ENCODE measurements at regions not wholly inside any gene's neighbourhood (a gene's known extent, or its start where the extent isn't known, plus 50 kb on each side); places are given as distances from the start of the nearest gene placed in this dataset.

DNA sequence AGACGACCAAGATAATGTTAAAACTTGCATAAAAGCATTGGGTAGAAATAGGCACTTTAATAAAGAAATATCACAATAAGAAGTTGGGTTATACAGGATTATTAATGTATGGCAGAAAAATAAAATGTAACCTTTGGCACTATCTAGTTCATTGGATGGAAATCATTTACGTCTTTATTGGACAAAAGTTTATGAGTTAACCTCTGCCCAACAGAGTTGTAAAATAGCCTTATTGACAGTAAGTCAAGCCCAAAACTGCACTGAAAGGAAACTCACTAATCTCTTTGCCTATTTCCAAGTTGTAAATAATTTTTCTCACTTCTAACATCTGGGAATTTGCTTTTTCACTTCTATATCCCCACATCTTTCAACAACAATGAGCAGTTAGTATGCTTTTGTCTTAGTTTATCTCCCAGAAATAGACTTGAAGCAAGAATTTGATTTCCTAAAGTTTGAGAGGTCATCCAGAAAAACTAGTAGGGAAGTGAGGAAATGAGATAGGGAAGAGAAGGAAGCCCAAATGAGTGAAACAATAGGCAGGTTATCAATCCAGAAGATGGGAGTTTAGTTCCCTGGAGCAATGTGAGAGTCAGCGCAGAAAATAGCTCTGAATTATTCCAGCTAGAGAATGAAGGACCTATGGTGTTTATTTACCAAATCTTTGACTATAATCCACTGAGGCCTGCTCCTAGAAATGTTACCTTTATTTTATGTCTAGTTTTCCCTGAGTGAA, 434.8 kb downstream of the CCER1 start:
- H3K9ac ChIP-seq (ENCODE audit: low read length) = no peak overlapping the region
- H4K20me1 ChIP-seq (ENCODE audit: insufficient read depth, low read length) = no peaks in the 10 kb centered on the region
- H3K79me2 ChIP-seq (ENCODE audit: low read length) = no peaks in the 10 kb centered on the region
- H2AFZ ChIP-seq (ENCODE audit: low read depth, low read length) = no peak overlapping the region
- H3K27ac ChIP-seq (ENCODE audit: low read length) = no peak overlapping the region
- no peaks in the 10 kb centered on the region for H3K9me3 ChIP-seq (ENCODE audit: insufficient read depth, low read length)
- no peaks in the 10 kb centered on the region for H3K27me3 ChIP-seq (ENCODE audit: low read depth, low read length)
- no peak overlapping the region for H3K4me2 ChIP-seq (ENCODE audit: low read length)
- no peaks in the 10 kb centered on the region for H3K36me3 ChIP-seq (replicated peaks; ENCODE audit: low read depth, low read length)
- H3K4me3 ChIP-seq (ENCODE audit: low read length) = no peak overlapping the region
- H3K4me1 ChIP-seq (ENCODE audit: low read length) = peaks cover 22% of the 10 kb centered on the region
- TF ChIP-seq EZH2phosphoT487 (IDR thresholded peaks at IDR 0.05; ENCODE audit: low read depth) = no peak
- TF ChIP-seq, protein P1, sequence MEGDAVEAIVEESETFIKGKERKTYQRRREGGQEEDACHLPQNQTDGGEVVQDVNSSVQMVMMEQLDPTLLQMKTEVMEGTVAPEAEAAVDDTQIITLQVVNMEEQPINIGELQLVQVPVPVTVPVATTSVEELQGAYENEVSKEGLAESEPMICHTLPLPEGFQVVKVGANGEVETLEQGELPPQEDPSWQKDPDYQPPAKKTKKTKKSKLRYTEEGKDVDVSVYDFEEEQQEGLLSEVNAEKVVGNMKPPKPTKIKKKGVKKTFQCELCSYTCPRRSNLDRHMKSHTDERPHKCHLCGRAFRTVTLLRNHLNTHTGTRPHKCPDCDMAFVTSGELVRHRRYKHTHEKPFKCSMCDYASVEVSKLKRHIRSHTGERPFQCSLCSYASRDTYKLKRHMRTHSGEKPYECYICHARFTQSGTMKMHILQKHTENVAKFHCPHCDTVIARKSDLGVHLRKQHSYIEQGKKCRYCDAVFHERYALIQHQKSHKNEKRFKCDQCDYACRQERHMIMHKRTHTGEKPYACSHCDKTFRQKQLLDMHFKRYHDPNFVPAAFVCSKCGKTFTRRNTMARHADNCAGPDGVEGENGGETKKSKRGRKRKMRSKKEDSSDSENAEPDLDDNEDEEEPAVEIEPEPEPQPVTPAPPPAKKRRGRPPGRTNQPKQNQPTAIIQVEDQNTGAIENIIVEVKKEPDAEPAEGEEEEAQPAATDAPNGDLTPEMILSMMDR (IDR thresholded peaks at IDR 0.05; ENCODE audit: low read depth, low read length) = no peak

DNA sequence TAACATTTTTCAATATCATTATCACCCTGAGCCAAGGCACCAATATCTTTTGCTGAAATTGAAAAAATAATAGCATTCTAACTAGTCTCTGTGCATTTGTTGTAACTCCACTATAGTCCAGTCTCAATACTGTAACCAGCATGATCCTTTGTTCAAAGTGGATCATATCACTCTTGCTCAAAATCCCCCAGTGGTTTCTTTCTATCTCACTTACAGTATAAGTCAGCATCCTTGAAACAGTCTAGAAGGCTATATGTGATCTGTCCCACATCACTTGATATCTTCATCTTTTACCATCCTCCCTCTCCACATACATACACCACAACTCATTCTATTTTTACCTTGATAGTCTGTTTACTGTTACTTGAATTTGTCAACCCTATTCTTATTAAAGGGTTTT, 435.7 kb downstream of the CCER1 start:
- peaks cover 30% of the 10 kb centered on the region for H3K4me1 ChIP-seq (ENCODE audit: low read length)
- H3K27me3 ChIP-seq (ENCODE audit: low read depth, low read length) = no peaks in the 10 kb centered on the region
- H3K9ac ChIP-seq (ENCODE audit: low read length) = no peak overlapping the region
- no peaks in the 10 kb centered on the region for H4K20me1 ChIP-seq (ENCODE audit: insufficient read depth, low read length)
- H3K4me2 ChIP-seq (ENCODE audit: low read length) = no peak overlapping the region
- TF ChIP-seq, protein P1 (IDR thresholded peaks at IDR 0.05; ENCODE audit: low read depth, low read length) = no peak
- TF ChIP-seq EZH2phosphoT487 (IDR thresholded peaks at IDR 0.05; ENCODE audit: low read depth) = no peak
- H3K79me2 ChIP-seq (ENCODE audit: low read length) = no peaks in the 10 kb centered on the region
- H3K4me3 ChIP-seq (ENCODE audit: low read length) = no peak overlapping the region
- H2AFZ ChIP-seq (ENCODE audit: low read depth, low read length) = no peak overlapping the region
- no peaks in the 10 kb centered on the region for H3K9me3 ChIP-seq (ENCODE audit: insufficient read depth, low read length)
- H3K27ac ChIP-seq (ENCODE audit: low read length) = no peak overlapping the region
- no peaks in the 10 kb centered on the region for H3K36me3 ChIP-seq (replicated peaks; ENCODE audit: low read depth, low read length)

DNA sequence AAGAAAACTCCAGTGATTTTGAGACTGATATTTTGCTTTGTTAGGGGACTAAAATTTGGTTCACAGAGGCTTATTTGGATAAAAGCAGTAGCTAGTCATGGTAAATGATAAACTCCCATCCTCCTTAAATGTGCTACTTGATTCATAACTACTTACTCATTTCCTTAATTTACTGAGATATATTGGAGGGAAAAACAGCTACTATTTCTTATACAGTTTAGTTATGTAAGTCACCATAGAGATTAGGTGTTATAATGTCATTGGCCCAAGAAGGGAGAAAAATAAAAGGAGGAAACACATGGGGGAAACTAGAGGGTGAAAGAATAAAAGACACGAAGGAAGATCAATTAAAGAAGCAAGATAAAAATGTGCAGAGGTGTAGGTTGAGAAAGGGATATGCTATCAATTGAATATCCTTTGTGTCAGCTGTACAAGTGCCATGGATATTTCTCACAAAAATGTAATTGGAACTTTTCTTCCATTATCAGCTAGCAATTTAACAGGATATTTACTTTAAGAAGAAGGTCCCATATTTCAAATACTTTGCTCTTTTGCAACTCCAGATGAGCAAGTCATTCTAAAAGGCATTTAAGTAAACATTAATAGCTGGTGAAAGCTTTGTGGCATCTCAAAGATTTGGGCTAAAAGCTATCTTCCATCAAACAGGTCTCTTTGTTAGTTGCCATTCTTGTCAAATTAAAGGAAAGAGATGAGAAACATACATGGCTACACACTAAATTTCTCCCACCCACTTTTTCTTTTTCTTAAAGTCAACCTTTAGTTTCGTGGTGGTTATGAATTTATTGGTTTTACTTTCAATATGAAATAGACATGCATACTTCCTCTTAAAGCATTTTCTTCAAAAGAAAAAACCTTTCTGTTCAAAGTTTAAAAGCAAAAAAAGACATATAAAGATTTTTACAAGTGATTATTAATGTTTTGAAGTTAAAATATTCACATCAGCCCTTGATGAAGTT, 439.5 kb downstream of the CCER1 start:
- peak overlapping the region; percentile 65 for H3K4me2 ChIP-seq (ENCODE audit: low read length)
- no peaks in the 10 kb centered on the region for H3K27me3 ChIP-seq (ENCODE audit: low read depth, low read length)
- no peaks in the 10 kb centered on the region for H3K36me3 ChIP-seq (replicated peaks; ENCODE audit: low read depth, low read length)
- peak overlapping the region; percentile 87 for H3K27ac ChIP-seq (ENCODE audit: low read length)
- H3K9me3 ChIP-seq (ENCODE audit: insufficient read depth, low read length) = no peaks in the 10 kb centered on the region
- peak overlapping the region; percentile 51 for H3K9ac ChIP-seq (ENCODE audit: low read length)
- TF ChIP-seq, protein P1 (IDR thresholded peaks at IDR 0.05; ENCODE audit: low read depth, low read length) = no peak
- TF ChIP-seq EZH2phosphoT487 (IDR thresholded peaks at IDR 0.05; ENCODE audit: low read depth) = no peak
- H3K4me1 ChIP-seq (ENCODE audit: low read length) = peaks cover 48% of the 10 kb centered on the region
- H3K79me2 ChIP-seq (ENCODE audit: low read length) = no peaks in the 10 kb centered on the region
- peak overlapping the region; percentile 56 for H2AFZ ChIP-seq (ENCODE audit: low read depth, low read length)
- no peaks in the 10 kb centered on the region for H4K20me1 ChIP-seq (ENCODE audit: insufficient read depth, low read length)
- peak overlapping the region; percentile 41 for H3K4me3 ChIP-seq (ENCODE audit: low read length)

DNA sequence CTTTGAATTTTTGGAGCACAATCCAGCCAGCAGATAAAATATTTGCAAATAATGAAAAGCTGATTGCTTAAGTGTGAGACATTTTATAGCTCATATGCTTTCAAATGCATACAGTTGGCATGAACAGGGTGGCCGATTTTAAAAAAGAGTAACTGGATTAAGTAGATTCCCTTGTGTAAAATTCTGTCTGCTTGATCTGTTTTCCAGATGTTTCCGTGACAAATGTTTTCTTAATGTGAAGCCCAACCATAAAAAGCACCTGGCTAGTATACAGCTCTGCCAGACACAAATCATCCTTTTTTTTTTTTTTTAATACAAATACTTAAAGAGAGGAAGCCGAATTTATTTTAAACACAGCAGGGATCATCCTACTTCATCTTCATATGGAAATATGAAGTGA, 440.7 kb downstream of the CCER1 start:
- no peak overlapping the region for H3K27ac ChIP-seq (ENCODE audit: low read length)
- peaks cover 48% of the 10 kb centered on the region for H3K4me1 ChIP-seq (ENCODE audit: low read length)
- no peak overlapping the region for H3K4me3 ChIP-seq (ENCODE audit: low read length)
- no peaks in the 10 kb centered on the region for H3K36me3 ChIP-seq (replicated peaks; ENCODE audit: low read depth, low read length)
- H3K9ac ChIP-seq (ENCODE audit: low read length) = no peak overlapping the region
- no peak overlapping the region for H2AFZ ChIP-seq (ENCODE audit: low read depth, low read length)
- no peaks in the 10 kb centered on the region for H3K27me3 ChIP-seq (ENCODE audit: low read depth, low read length)
- H4K20me1 ChIP-seq (ENCODE audit: insufficient read depth, low read length) = no peaks in the 10 kb centered on the region
- H3K9me3 ChIP-seq (ENCODE audit: insufficient read depth, low read length) = no peaks in the 10 kb centered on the region
- H3K4me2 ChIP-seq (ENCODE audit: low read length) = no peak overlapping the region
- TF ChIP-seq, protein P1 (IDR thresholded peaks at IDR 0.05; ENCODE audit: low read depth, low read length) = no peak
- TF ChIP-seq EZH2phosphoT487 (IDR thresholded peaks at IDR 0.05; ENCODE audit: low read depth) = no peak
- H3K79me2 ChIP-seq (ENCODE audit: low read length) = no peaks in the 10 kb centered on the region
